Immature natural killer cell (primary cell): ENCODE measurements at regions not wholly inside any gene's neighbourhood (a gene's known extent, or its start where the extent isn't known, plus 50 kb on each side); places are given as distances from the start of the nearest gene placed in this dataset.
"Not testable (repeated sequence)": the region's sequence is repeated elsewhere in the genome, so short reads cannot be mapped to it uniquely, and the experiment has no call there.

ENCODE experiments used
- DNase-seq, 3 donors: peaks; one replicate each; pipeline ENCODE4 v3.0.0; 2022; ENCODE audit warnings: mixed read lengths in 1 of 3
- H3K27ac Mint-ChIP-seq, 6 donors: one replicate each; pipeline ENCODE4 v1.8.0; 2020; ENCODE audit warnings: mixed read lengths in 6 of 6, mild to moderate bottlenecking in 5 of 6, inconsistent platforms in 4 of 6, moderate library complexity in 3 of 6
- H3K27me3 Mint-ChIP-seq, 3 donors: one replicate each; pipeline ENCODE4 v1.8.0; 2020 to 2021; ENCODE audit warnings: low read depth in 3 of 3, mild to moderate bottlenecking in 3 of 3, mixed read lengths in 3 of 3, moderate library complexity in 3 of 3, inconsistent platforms in 1 of 3
- H3K36me3 Mint-ChIP-seq, 3 donors: one replicate each; pipeline ENCODE4 v1.8.0; 2020; ENCODE audit warnings: mixed read lengths in 3 of 3, inconsistent platforms in 2 of 3, mild to moderate bottlenecking in 2 of 3
- H3K4me1 Mint-ChIP-seq, 2 donors: one replicate each; pipeline ENCODE4 v1.8.0; 2020; ENCODE audit warnings: inconsistent platforms in 2 of 2, mild to moderate bottlenecking in 2 of 2, mixed read lengths in 2 of 2, moderate library complexity in 1 of 2
- H3K4me3 Mint-ChIP-seq, 5 donors: one replicate each; pipeline ENCODE4 v1.8.0; 2020; ENCODE audit warnings: mild to moderate bottlenecking in 5 of 5, mixed read lengths in 5 of 5, inconsistent platforms in 3 of 5, moderate library complexity in 3 of 5
- H3K9me3 Mint-ChIP-seq, 6 donors: one replicate each; pipeline ENCODE4 v1.8.0; 2020; ENCODE audit warnings: mild to moderate bottlenecking in 6 of 6, mixed read lengths in 6 of 6, inconsistent platforms in 4 of 6, moderate library complexity in 3 of 6

- Mint-ChIP-seq H3K36me3 (no peaks in the 10 kb centered on the region), H3K4me1 (no peaks in the 10 kb centered on the region), H3K4me3 (no peak overlapping the region), H3K9me3 (peaks cover 0 to 5% (median 2%) of the 10 kb centered on the region in 6 donors), H3K27me3 (peaks cover 0 to 2% (median 0%) of the 10 kb centered on the region in 3 donors), H3K27ac (no peak overlapping the region)
- no peak for DNase-seq
These were observed 467.6 kb downstream of the NYAP2 start for GRCh38 chr2:225867071-225867470.

- DNase-seq: no peak
- no peaks in the 10 kb centered on the region for H3K36me3 Mint-ChIP-seq
- peaks cover 0 to 2% (median 0%) of the 10 kb centered on the region in 3 donors for H3K27me3 Mint-ChIP-seq
- no peaks in the 10 kb centered on the region for H3K4me1 Mint-ChIP-seq
- no peak overlapping the region for H3K27ac Mint-ChIP-seq
- H3K9me3 Mint-ChIP-seq: peaks cover 0 to 5% (median 2%) of the 10 kb centered on the region in 6 donors
- no peak overlapping the region for H3K4me3 Mint-ChIP-seq
These were observed 466.0 kb downstream of the NYAP2 start for GRCh38 chr2:225865468-225865867.

GRCh38 chr2:225864394-225864793 lies 464.9 kb downstream of the NYAP2 start:
- Mint-ChIP-seq H3K4me1 (no peaks in the 10 kb centered on the region), H3K27me3 (peaks cover 0 to 2% (median 0%) of the 10 kb centered on the region in 3 donors), H3K27ac (no peak overlapping the region), H3K36me3 (no peaks in the 10 kb centered on the region), H3K4me3 (no peak overlapping the region), H3K9me3 (peaks cover 0 to 6% (median 2%) of the 10 kb centered on the region in 6 donors)
- no peak for DNase-seq

GRCh38 chr2:225842939-225843338 lies 443.4 kb downstream of the NYAP2 start:
- no peak overlapping the region for H3K4me3 Mint-ChIP-seq
- no peaks in the 10 kb centered on the region for H3K4me1 Mint-ChIP-seq
- no peak for DNase-seq
- H3K27ac Mint-ChIP-seq: no peak overlapping the region
- no peaks in the 10 kb centered on the region for H3K27me3 Mint-ChIP-seq
- no peaks in the 10 kb centered on the region for H3K36me3 Mint-ChIP-seq
- peaks cover 1 to 10% (median 7%) of the 10 kb centered on the region in 6 donors for H3K9me3 Mint-ChIP-seq

- Mint-ChIP-seq H3K9me3 (peaks cover 2 to 10% (median 7%) of the 10 kb centered on the region in 6 donors), H3K4me3 (no peak overlapping the region), H3K27ac (no peak overlapping the region), H3K36me3 (no peaks in the 10 kb centered on the region), H3K4me1 (no peaks in the 10 kb centered on the region), H3K27me3 (no peaks in the 10 kb centered on the region)
- DNase-seq: no peak
These were observed 441.8 kb downstream of the NYAP2 start for GRCh38 chr2:225841314-225841713.

GRCh38 chr2:225837328-225837727 lies 437.8 kb downstream of the NYAP2 start:
- H3K36me3 Mint-ChIP-seq: no peaks in the 10 kb centered on the region
- H3K4me1 Mint-ChIP-seq: no peaks in the 10 kb centered on the region
- H3K27ac Mint-ChIP-seq: no peak overlapping the region
- no peak overlapping the region for H3K4me3 Mint-ChIP-seq
- peaks cover 2 to 7% (median 5%) of the 10 kb centered on the region in 6 donors for H3K9me3 Mint-ChIP-seq
- H3K27me3 Mint-ChIP-seq: no peaks in the 10 kb centered on the region
- no peak for DNase-seq

GRCh38 chr2:225824748-225825449 lies 425.4 kb downstream of the NYAP2 start:
- H3K27ac Mint-ChIP-seq: no peak overlapping the region
- peaks cover 0 to 7% (median 4%) of the 10 kb centered on the region in 3 donors for H3K36me3 Mint-ChIP-seq
- no peaks in the 10 kb centered on the region for H3K4me1 Mint-ChIP-seq
- peaks cover 10 to 46% (median 13%) of the 10 kb centered on the region in 6 donors for H3K9me3 Mint-ChIP-seq
- no peak for DNase-seq
- H3K4me3 Mint-ChIP-seq: no peak overlapping the region
- no peaks in the 10 kb centered on the region for H3K27me3 Mint-ChIP-seq

- H3K27me3 Mint-ChIP-seq: peaks cover 0 to 2% (median 0%) of the 10 kb centered on the region in 3 donors
- H3K9me3 Mint-ChIP-seq: peaks cover 3 to 31% (median 11%) of the 10 kb centered on the region in 6 donors
- peaks cover 0 to 4% (median 0%) of the 10 kb centered on the region in 3 donors for H3K36me3 Mint-ChIP-seq
- H3K4me1 Mint-ChIP-seq: no peaks in the 10 kb centered on the region
- H3K27ac Mint-ChIP-seq: no peak overlapping the region
- DNase-seq: no peak
- no peak overlapping the region for H3K4me3 Mint-ChIP-seq
These were observed 421.8 kb downstream of the NYAP2 start for GRCh38 chr2:225821351-225821750.

GRCh38 chr2:225820826-225821225 lies 421.3 kb downstream of the NYAP2 start:
- H3K4me3 Mint-ChIP-seq: no peak overlapping the region

GRCh38 chr2:225814554-225814953 lies 415.0 kb downstream of the NYAP2 start:
- Mint-ChIP-seq H3K27ac (no peak overlapping the region), H3K4me3 (no peak overlapping the region), H3K36me3 (no peaks in the 10 kb centered on the region), H3K27me3 (peaks cover 0 to 3% (median 2%) of the 10 kb centered on the region in 3 donors), H3K9me3 (peaks cover 0 to 6% (median 2%) of the 10 kb centered on the region in 6 donors), H3K4me1 (no peaks in the 10 kb centered on the region)
- no peak for DNase-seq

More at GRCh38 chr2:225820826-225821225, 421.3 kb downstream of the NYAP2 start:
- H3K9me3 Mint-ChIP-seq: peaks cover 3 to 26% (median 10%) of the 10 kb centered on the region in 6 donors
- H3K36me3 Mint-ChIP-seq: peaks cover 0 to 4% (median 0%) of the 10 kb centered on the region in 3 donors
- H3K27ac Mint-ChIP-seq: no peak overlapping the region
- DNase-seq: no peak
- no peaks in the 10 kb centered on the region for H3K4me1 Mint-ChIP-seq
- H3K27me3 Mint-ChIP-seq: peaks cover 0 to 2% (median 0%) of the 10 kb centered on the region in 3 donors

GRCh38 chr2:225806105-225806504 lies 406.6 kb downstream of the NYAP2 start:
- no peak overlapping the region for H3K27ac Mint-ChIP-seq
- no peaks in the 10 kb centered on the region for H3K27me3 Mint-ChIP-seq
- H3K36me3 Mint-ChIP-seq: no peaks in the 10 kb centered on the region

GRCh38 chr2:225802076-225802475 lies 402.6 kb downstream of the NYAP2 start:
- not testable (repeated sequence) for DNase-seq, H3K4me3 Mint-ChIP-seq, H3K4me1 Mint-ChIP-seq

More at GRCh38 chr2:225806105-225806504, 406.6 kb downstream of the NYAP2 start:
- no peak for DNase-seq
- H3K4me3 Mint-ChIP-seq: no peak overlapping the region
- peaks cover 0 to 1% (median 0%) of the 10 kb centered on the region in 6 donors for H3K9me3 Mint-ChIP-seq
- no peaks in the 10 kb centered on the region for H3K4me1 Mint-ChIP-seq

GRCh38 chr2:225797394-225797793 lies 397.9 kb downstream of the NYAP2 start:
- no peaks in the 10 kb centered on the region for H3K4me1 Mint-ChIP-seq
- no peak for DNase-seq
- H3K36me3 Mint-ChIP-seq: no peaks in the 10 kb centered on the region
- no peaks in the 10 kb centered on the region for H3K27me3 Mint-ChIP-seq
- peaks cover 0 to 5% (median under 1%) of the 10 kb centered on the region in 6 donors for H3K9me3 Mint-ChIP-seq
- H3K27ac Mint-ChIP-seq: no peak overlapping the region
- no peak overlapping the region for H3K4me3 Mint-ChIP-seq

More at GRCh38 chr2:225802076-225802475, 402.6 kb downstream of the NYAP2 start:
- not testable (repeated sequence) for H3K9me3 Mint-ChIP-seq, H3K27me3 Mint-ChIP-seq, H3K27ac Mint-ChIP-seq, H3K36me3 Mint-ChIP-seq

GRCh38 chr2:225794652-225795400 lies 395.3 kb downstream of the NYAP2 start:
- no peak for DNase-seq
- no peaks in the 10 kb centered on the region for H3K27me3 Mint-ChIP-seq
- no peak overlapping the region for H3K4me3 Mint-ChIP-seq
- peaks cover 0 to 4% (median under 1%) of the 10 kb centered on the region in 6 donors for H3K9me3 Mint-ChIP-seq
- H3K27ac Mint-ChIP-seq: no peak overlapping the region
- H3K36me3 Mint-ChIP-seq: no peaks in the 10 kb centered on the region
- no peaks in the 10 kb centered on the region for H3K4me1 Mint-ChIP-seq
